ENCODE measurements at regions not wholly inside any gene's neighbourhood (a gene's known extent, or its start where the extent isn't known, plus 50 kb on each side); places are given as distances from the start of the nearest gene placed in this dataset.

GRCh38 chr22:27636716-27637508 lies 164.6 kb downstream of the MN1 start:
- DNase-seq (ENCODE audit: low spot score): no peak

GRCh38 chr22:27637604-27638003 lies 164.0 kb downstream of the MN1 start:
- DNase-seq (ENCODE audit: low spot score): no peak

DNA sequence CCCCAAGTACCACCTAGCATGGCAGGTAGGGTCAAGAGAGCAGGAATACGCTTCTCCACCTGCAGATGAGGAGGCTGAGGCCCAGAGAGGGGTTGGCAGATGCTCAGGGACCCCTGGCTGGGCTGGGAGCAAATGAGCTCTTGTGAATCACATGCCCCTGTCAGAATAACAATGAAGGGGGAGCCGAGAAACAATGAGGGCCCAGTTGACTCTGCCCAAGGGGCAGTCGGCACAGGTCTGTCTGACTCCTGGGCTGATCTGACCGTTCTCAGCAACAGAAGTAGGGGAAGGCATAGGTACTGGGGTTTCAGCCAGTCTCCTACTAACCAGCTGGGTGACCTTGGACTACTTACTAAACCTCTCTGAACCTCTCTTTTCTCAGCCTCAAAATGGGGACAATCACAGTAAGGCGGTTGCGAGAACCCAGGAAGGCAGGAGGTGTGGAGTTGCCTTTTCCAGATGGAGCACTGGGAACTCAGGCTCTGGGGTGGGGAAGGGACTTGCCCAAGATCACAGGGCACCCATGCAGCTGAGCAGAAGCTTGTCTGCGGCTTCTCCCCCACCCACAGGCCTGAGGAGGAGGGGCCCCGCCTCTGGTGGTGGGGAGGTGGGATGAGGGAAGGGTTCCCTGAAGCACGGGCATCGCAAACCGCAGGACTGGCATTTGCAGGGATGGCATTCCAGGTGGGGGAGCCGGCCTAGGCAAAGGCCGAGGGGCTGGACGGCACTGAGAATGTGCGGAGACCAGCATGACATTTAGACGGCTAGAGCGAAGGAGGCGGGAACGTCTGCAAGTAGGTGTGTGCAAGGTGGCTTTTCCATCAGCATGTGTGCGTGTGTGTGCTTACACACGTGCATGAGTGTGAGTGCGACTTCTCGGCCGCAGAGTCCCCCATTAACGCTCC lies 163.0 kb downstream of the MN1 start:
- DNase-seq (ENCODE audit: low spot score): no peak

DNA sequence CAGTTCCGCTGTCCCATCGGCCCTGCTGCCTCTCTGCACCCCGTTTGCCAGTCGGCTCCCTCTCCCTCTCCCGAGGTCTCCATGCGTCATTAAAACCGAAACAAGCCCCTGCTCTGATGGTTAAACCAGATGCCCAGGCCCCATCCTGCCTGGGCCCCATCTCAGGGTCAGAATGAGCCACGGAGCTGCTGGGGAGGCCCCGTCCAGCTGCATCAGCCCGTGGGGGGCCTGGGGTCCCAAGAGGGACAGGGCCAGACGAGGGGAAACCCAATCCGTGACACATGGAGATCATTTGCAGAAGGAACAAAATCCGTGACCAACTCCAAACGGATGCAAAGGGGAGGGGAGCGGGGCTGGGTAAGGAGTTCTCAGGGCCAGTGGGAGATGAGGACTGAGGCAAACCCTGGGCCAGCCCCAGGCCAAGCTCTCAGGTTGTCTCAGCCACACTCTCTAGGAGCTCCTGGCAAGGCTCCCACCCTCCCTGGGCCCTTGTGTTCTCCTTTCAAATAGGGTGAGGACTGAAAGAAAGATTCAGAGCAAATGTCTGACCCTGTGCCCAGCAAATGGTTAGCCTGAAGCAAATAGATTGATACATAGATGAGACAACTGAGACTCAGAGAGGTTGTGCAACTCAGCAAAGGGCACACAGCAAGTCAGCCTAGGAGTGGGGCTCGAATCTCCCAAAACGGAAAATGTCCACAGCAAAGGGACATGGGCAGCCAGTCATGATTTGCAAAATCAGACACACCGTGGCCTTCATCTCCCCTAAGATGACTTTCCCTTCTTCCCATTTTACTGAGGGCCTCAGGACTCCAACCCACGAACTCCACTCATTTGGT lies 162.1 kb downstream of the MN1 start:
- DNase-seq (ENCODE audit: low spot score): no peak

DNA sequence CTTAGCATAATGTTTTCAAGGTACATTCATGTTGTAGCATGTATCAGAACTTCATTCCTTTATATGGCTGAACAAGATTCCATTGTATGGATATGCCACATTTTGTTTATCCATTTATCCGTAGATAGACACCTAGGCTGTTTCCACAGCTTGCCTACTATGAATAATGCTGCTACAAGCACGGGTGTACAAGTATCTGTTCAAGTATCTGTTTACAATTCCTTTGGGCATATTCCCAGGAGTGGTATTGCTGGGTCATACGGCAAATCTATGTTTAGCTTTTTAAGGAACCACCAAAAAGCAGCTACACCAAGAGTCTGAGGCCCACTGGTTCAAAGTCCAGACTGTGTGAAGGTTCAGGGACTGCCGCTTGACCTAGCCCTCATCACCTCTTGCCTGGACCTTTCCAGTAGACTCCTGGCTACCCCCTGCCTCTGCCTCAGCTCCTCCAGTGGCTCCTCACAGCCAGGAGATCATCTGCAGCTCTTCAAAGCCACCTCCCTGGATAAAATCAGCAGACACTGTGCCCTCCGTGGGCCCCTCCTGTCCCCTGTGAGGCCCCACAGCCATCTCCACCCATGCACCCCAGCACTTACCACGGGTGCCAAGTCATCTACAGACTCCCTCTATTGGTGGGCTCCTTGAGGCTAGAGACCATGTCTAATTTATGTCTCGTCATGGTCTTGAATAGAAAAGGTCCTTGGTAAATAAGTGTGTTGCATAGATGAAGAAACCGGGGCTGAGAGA lies 160.3 kb downstream of the MN1 start:
- no peak for DNase-seq (ENCODE audit: low spot score)

GRCh38 chr22:27642104-27642800 lies 159.3 kb downstream of the MN1 start:
- no peak for DNase-seq (ENCODE audit: low spot score)

GRCh38 chr22:27643907-27644306 lies 157.6 kb downstream of the MN1 start:
- no peak for DNase-seq (ENCODE audit: low spot score)

DNA sequence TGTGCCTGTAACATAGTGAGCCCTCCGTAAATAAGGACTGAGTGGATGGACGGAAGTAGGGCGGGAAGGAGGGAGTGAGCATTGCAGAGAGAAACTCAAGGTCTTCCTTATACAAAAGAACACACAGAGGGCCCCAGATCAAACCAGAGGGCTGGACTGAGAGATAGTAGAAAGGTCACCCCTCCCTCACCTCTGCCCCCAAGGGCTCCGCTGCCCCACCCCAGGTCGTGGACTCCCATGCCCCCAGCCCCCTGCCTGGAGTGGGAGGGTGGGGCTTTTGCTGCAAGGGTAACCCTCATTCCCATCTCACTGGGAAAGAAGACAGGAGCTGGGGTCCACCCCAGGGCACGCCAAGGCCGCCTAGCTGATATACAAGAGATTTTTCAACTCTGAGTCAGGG lies 157.0 kb downstream of the MN1 start:
- DNase-seq (ENCODE audit: low spot score): no peak

DNA sequence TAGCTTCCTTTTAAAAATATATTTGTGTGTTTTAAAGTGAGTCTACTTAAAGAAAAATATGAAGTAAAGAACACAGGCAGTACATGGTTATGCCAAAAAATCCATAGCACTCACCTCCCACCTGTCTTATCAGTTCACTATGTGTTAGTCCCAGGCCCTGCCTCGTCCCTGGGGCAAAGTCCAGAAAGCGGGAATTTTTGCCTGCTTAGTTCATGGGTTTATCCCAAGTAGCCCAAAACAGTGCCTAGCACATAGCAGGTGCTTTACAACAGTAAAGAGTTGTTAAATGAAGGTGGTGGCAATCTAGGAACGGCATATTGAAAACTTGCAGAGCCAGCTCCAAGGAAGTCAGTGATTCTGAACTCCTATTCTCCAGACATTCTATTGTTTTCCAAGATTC lies 154.0 kb downstream of the MN1 start:
- DNase-seq (ENCODE audit: low spot score): no peak

DNA sequence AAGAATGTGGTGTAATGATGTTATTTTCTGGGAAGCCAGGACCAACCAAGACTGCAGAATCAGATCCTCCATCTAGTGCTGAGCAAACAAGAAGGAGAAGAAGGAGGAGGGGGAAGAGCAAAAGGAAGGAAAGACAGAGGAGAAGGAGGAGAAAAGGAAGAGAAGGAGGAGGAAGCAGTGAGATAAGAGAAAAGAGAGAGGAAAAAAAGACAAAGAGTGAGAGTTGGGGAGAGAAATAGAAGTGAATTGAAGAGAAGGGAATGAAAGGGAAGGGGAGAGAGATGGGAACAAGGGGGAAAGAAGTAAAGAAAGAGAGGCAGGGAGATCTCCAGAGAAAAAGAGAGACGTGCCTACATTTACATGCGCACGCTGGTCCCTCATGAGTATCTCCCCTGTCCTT lies 153.5 kb downstream of the MN1 start:
- no peak for DNase-seq (ENCODE audit: low spot score)

DNA sequence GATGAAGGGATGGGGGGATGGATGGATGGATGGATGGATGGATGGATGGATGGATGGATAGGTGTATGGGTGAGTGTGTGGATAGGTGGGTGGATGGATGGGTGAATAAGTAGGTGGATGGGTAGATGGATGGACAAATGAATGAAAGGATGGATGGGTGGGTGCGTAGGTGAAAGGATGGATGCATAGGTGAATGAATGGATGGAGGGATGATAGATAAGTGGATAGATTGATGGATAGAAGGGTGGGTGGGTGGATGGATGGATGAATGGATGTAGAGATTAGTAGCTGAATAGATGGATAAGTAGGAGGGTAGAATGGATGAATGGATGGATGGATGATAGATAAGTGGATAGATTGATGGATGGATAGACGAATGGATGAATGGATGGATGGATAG lies 152.7 kb downstream of the MN1 start:
- DNase-seq (ENCODE audit: low spot score): no peak

DNA sequence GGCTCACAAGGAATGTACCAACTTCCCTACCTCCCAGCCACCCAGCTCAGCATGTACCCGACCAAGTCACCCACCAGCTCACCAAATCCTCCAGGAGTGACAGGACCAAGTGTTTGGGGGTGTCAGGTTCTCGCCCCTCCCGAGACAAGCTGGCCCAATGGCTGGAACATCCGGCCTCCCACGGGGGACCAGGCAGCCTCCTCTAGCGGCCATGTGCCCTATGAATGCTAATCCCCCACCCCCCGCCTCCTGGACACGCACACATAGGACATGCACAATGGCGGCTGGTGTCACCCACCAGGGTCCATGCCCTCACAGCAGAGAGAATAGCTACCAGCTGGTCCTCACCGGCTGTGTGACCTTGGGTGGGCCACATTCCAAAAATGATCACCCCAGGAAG lies 151.0 kb downstream of the MN1 start:
- no peak for DNase-seq (ENCODE audit: low spot score)

DNA sequence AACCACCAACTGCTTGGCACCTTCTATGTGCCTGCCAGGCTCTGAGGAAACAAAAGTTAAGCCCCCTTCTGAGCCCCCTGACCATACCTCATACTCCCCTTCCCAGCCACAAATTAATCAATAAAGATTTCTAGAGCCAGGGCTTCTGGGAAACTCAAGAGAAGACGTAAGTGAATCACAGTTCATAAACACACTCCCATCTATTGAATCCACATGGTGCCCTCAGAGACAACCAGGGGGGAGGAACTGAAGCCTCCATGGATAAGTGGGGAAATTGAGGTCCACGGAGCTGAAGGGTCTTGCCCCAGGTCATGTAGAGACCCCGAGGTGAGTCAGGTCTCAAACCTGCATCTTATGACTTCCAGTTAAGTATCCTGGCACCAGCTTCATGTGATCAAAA lies 150.6 kb downstream of the MN1 start:
- no peak for DNase-seq (ENCODE audit: low spot score)

- DNase-seq (ENCODE audit: low spot score): no peak
These were observed 150.1 kb downstream of the MN1 start for GRCh38 chr22:27651486-27651885.

GRCh38 chr22:27654546-27655445 lies 146.8 kb downstream of the MN1 start:
- DNase-seq (ENCODE audit: low spot score): no peak

DNA sequence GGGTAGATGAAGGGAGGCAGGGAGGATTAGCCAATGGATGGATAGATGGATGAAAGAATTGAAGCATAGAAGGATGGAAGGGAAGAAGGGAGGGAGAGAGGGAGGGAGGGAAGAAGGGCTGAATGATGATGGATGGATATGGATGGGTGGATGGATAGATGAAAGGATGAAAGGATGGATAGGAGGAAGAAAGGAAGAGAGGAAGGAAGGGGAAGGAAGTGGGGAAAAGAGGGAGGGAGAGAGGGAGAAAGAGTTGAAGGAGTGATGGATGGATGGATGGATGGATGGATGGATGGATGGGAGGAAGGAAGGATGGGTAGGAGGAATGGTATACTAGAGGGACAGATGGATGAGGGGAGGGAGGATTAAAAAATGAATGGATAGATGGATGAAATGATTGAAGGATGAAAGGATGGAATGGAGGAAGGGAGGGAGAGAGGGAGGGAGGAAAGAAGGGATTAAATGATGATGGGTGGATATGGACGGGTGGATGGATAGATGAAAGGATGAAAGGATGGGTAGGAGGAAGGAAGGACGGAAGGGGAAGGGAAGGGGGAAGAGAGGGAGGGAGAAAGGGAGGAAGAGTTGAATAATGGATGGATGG lies 145.9 kb downstream of the MN1 start:
- DNase-seq (ENCODE audit: low spot score): no peak

GRCh38 chr22:27656970-27657369 lies 144.6 kb downstream of the MN1 start:
- DNase-seq (ENCODE audit: low spot score): no peak

GRCh38 chr22:27660306-27660705 lies 141.2 kb downstream of the MN1 start:
- no peak for DNase-seq (ENCODE audit: low spot score)

Data from germinal center (tissue), 1 donor.